Keratinocyte (primary cell): ENCODE measurements at regions not wholly inside any gene's neighbourhood (a gene's known extent, or its start where the extent isn't known, plus 50 kb on each side); places are given as distances from the start of the nearest gene placed in this dataset.

Experiments used
- DNase-seq: peaks from one replicate; pipeline ENCODE4 v3.0.0-alpha.2; 2011; ENCODE audit warnings: low read depth, missing footprints, low spot score
- FAIRE-seq: peaks from 2 replicates; lab custom pipeline; 2011; peaks lifted over from hg19 to GRCh38; lab: Jason Lieb, UNC
- H2AFZ ChIP-seq: 2 replicates; pipeline ENCODE4 v1.6.0; 2012; ENCODE audit warnings: low read length, control low read depth, inconsistent platforms; ENCODE audit not compliant: control insufficient read depth
- H3K27ac ChIP-seq: 2 replicates; pipeline ENCODE4 v1.5.1; 2011; ENCODE audit warnings: low read length; ENCODE audit not compliant: control insufficient read depth, insufficient read depth
- H3K27me3 ChIP-seq: 3 replicates; pipeline ENCODE4 v1.6.0; 2011; ENCODE audit warnings: low read length; ENCODE audit not compliant: control insufficient read depth, insufficient read depth; ENCODE audit errors: extremely low read depth
- H3K36me3 ChIP-seq, 2 experiments: 2 replicates in 1 of 2; 3 replicates in 1 of 2; pipeline ENCODE4 v1.5.1; 2011; ENCODE audit warnings: low read length in 2 of 2, mild to moderate bottlenecking in 1 of 2; ENCODE audit not compliant: control insufficient read depth in 2 of 2, insufficient read depth in 2 of 2; ENCODE audit errors: extremely low read depth in 1 of 2
- H3K4me1 ChIP-seq: 3 replicates; pipeline ENCODE4 v1.5.1; 2011; ENCODE audit warnings: low read length; ENCODE audit not compliant: control insufficient read depth, insufficient read depth; ENCODE audit errors: extremely low read depth
- H3K4me2 ChIP-seq: 3 replicates; pipeline ENCODE4 v1.6.0; 2011; ENCODE audit warnings: low read depth, low read length; ENCODE audit not compliant: control insufficient read depth, insufficient read depth; ENCODE audit errors: extremely low read depth
- H3K4me3 ChIP-seq, 3 experiments: fragments of 200-600 bp in 1 of 3; sonication (generic) in 1 of 3; 2 replicates in 2 of 3; 3 replicates in 1 of 3; pipeline ENCODE4 v1.5.1; 2011 to 2016; ENCODE audit warnings: low read length in 3 of 3, mild to moderate bottlenecking in 3 of 3, control low read depth in 2 of 3, inconsistent platforms in 1 of 3, low read depth in 1 of 3, mixed read lengths in 1 of 3, mixed run types in 1 of 3, moderate library complexity in 1 of 3; ENCODE audit not compliant: control insufficient read depth in 2 of 3, insufficient read depth in 2 of 3; ENCODE audit errors: extremely low read depth in 1 of 3
- H3K79me2 ChIP-seq: 2 replicates; pipeline ENCODE4 v1.6.0; 2012; ENCODE audit warnings: low read length; ENCODE audit not compliant: control insufficient read depth, insufficient read depth
- H3K9ac ChIP-seq: 3 replicates; pipeline ENCODE4 v1.6.0; 2011; ENCODE audit warnings: low read length; ENCODE audit not compliant: control insufficient read depth, insufficient read depth; ENCODE audit errors: extremely low read depth
- H3K9me1 ChIP-seq: 3 replicates; pipeline ENCODE4 v1.6.0; 2011; ENCODE audit warnings: low read length; ENCODE audit not compliant: control insufficient read depth, insufficient read depth; ENCODE audit errors: extremely low read depth
- H3K9me3 ChIP-seq: 2 replicates; pipeline ENCODE4 v1.5.1; 2012; ENCODE audit warnings: low read depth, low read length; ENCODE audit not compliant: control insufficient read depth
- H4K20me1 ChIP-seq: 3 replicates; pipeline ENCODE4 v1.6.0; 2011; ENCODE audit warnings: low read length; ENCODE audit not compliant: control insufficient read depth, insufficient read depth; ENCODE audit errors: extremely low read depth
- CTCF ChIP-seq, 3 experiments: IDR thresholded peaks in 1 of 3; conservative IDR thresholded peaks in 1 of 3; optimal IDR thresholded peaks in 1 of 3; 2 replicates in 2 of 3; 3 replicates in 1 of 3; pipeline versions ENCODE3 to v1.5.1; 2011; ENCODE audit warnings: low read length in 3 of 3, mild to moderate bottlenecking in 3 of 3, moderate library complexity in 2 of 3, control low read depth in 1 of 3, inconsistent platforms in 1 of 3; ENCODE audit not compliant: insufficient read depth in 2 of 3; ENCODE audit errors: extremely low read depth in 1 of 3
- EZH2 ChIP-seq: IDR thresholded peaks from one replicate; pipeline ENCODE4 v1.6.1; 2012; ENCODE audit warnings: inconsistent platforms, mild to moderate bottlenecking, low read length, moderate library complexity
- dilution Hi-C: fragments of 300-500 bp; cut with MboI; formaldehyde crosslinking; loops from one replicate; pipeline ENCODE4 v1.7.0; 2020; ENCODE audit warnings: low sequenced_read_pairs; ENCODE audit not compliant: extremely low pct_ligation_motif_present

- DNase-seq: no peak
- no peaks in the 10 kb centered on the region for H3K27me3 ChIP-seq
- dilution Hi-C loops: no loop called here
- no peak for FAIRE-seq
- no peaks in the 10 kb centered on the region for H3K9me3 ChIP-seq
- no peaks in the 10 kb centered on the region for H3K4me1 ChIP-seq
- H3K4me3 ChIP-seq: no peak overlapping the region
- H3K4me2 ChIP-seq: no peak overlapping the region
- H3K27ac ChIP-seq: no peak overlapping the region
- H2AFZ ChIP-seq: no peak overlapping the region
- H3K36me3 ChIP-seq: no peaks in the 10 kb centered on the region
- H3K79me2 ChIP-seq: no peaks in the 10 kb centered on the region
- no peak for TF ChIP-seq CTCF (optimal IDR thresholded peaks at IDR 0.05 in 1 of 3, IDR thresholded peaks at IDR 0.05 in 1 of 3, conservative IDR thresholded peaks at IDR 0.05 in 1 of 3; ENCODE audit: extremely low read depth in 1 of 3, insufficient read depth in 2 of 3, low read length in 3 of 3)
- TF ChIP-seq EZH2: no peak
- H3K9me1 ChIP-seq: no peaks in the 10 kb centered on the region
- H3K9ac ChIP-seq: no peak overlapping the region
- no peaks in the 10 kb centered on the region for H4K20me1 ChIP-seq
These were observed 228.8 kb upstream of the B3GALT2 start for GRCh38 chr1:193415256-193415655.

GRCh38 chr1:193413376-193413775, 227.0 kb upstream of the B3GALT2 start:
- dilution Hi-C loops: no loop called here
- TF ChIP-seq CTCF (optimal IDR thresholded peaks at IDR 0.05 in 1 of 3, IDR thresholded peaks at IDR 0.05 in 1 of 3, conservative IDR thresholded peaks at IDR 0.05 in 1 of 3; ENCODE audit: extremely low read depth in 1 of 3, insufficient read depth in 2 of 3, low read length in 3 of 3): no peak
- TF ChIP-seq EZH2: no peak

More at GRCh38 chr1:193413376-193413775, 227.0 kb upstream of the B3GALT2 start:
- no peak overlapping the region for H3K9ac ChIP-seq
- H3K9me1 ChIP-seq: no peaks in the 10 kb centered on the region
- no peaks in the 10 kb centered on the region for H3K79me2 ChIP-seq
- no peak overlapping the region for H3K27ac ChIP-seq
- H3K4me3 ChIP-seq: no peak overlapping the region
- FAIRE-seq (no peak), DNase-seq (no peak)
- H4K20me1 ChIP-seq: no peaks in the 10 kb centered on the region
- H2AFZ ChIP-seq: no peak overlapping the region
- H3K9me3 ChIP-seq: no peaks in the 10 kb centered on the region
- peaks cover 8% of the 10 kb centered on the region for H3K4me1 ChIP-seq
- no peak overlapping the region for H3K4me2 ChIP-seq
- H3K27me3 ChIP-seq: no peaks in the 10 kb centered on the region
- H3K36me3 ChIP-seq: no peaks in the 10 kb centered on the region
